ENCODE measurements at regions not wholly inside any gene's neighbourhood (a gene's known extent, or its start where the extent isn't known, plus 50 kb on each side); places are given as distances from the start of the nearest gene placed in this dataset.

- Histone ChIP-seq H3K27me3 (ENCODE audit: insufficient read depth, low read depth, low read length) (no peaks in the 10 kb centered on the region), H3K9me3 (ENCODE audit: low read length) (no peaks in the 10 kb centered on the region), H3K27ac (ENCODE audit: low read length) (no peak overlapping the region), H4K20me1 (ENCODE audit: insufficient read depth) (no peaks in the 10 kb centered on the region), H2AFZ (ENCODE audit: low read depth, low read length) (no peak overlapping the region), H3K4me2 (ENCODE audit: low read length) (no peak overlapping the region), H3F3A (ENCODE audit: insufficient read depth, low read length, poor library complexity, severe bottlenecking) (no peaks in the 10 kb centered on the region), H3K9ac (ENCODE audit: low read length) (no peak overlapping the region), H3K9me2 (ENCODE audit: insufficient read depth, low read length) (no peaks in the 10 kb centered on the region), H3K4me3 (ENCODE audit: low read length) (no peak overlapping the region), H3K79me2 (replicated peaks; ENCODE audit: insufficient read depth, low read length) (no peaks in the 10 kb centered on the region), H3K36me3 (ENCODE audit: insufficient read depth, low read length) (no peaks in the 10 kb centered on the region)
- no peak for TF ChIP-seq CTCF (IDR thresholded peaks at IDR 0.05; ENCODE audit: poor library complexity, severe bottlenecking)
- TF ChIP-seq EZH2 (IDR thresholded peaks at IDR 0.05; ENCODE audit: borderline replicate concordance, insufficient read depth, low read length, poor library complexity, severe bottlenecking) = no peak
- TF ChIP-seq RAD21 (conservative IDR thresholded peaks at IDR 0.05) = no peak
- TF ChIP-seq POLR2AphosphoS5 (IDR thresholded peaks at IDR 0.05) = no peak
- TF ChIP-seq MXI1 (conservative IDR thresholded peaks at IDR 0.05; ENCODE audit: poor library complexity, severe bottlenecking) = no peak
- no peak for TF ChIP-seq REST (IDR thresholded peaks at IDR 0.05; ENCODE audit: borderline replicate concordance)
- TF ChIP-seq TAF1 (IDR thresholded peaks at IDR 0.05; ENCODE audit: low read depth) = no peak
- no peak for TF ChIP-seq EP300 (conservative IDR thresholded peaks at IDR 0.05; ENCODE audit: poor library complexity, severe bottlenecking)
- TF ChIP-seq SMC3 (conservative IDR thresholded peaks at IDR 0.05; ENCODE audit: poor library complexity) = no peak
Observed at GRCh38 chr5:87770016-87770570, 357.4 kb upstream of the CCNH start.

GRCh38 chr5:87769157-87769556, 356.4 kb upstream of the CCNH start:
- Histone ChIP-seq H3K36me3 (ENCODE audit: insufficient read depth, low read length) (no peaks in the 10 kb centered on the region), H3K27ac (ENCODE audit: low read length) (no peak overlapping the region), H3F3A (ENCODE audit: insufficient read depth, low read length, poor library complexity, severe bottlenecking) (no peaks in the 10 kb centered on the region), H3K27me3 (ENCODE audit: insufficient read depth, low read depth, low read length) (no peaks in the 10 kb centered on the region), H3K4me3 (ENCODE audit: low read length) (no peak overlapping the region), H3K9me2 (ENCODE audit: insufficient read depth, low read length) (no peaks in the 10 kb centered on the region), H3K9ac (ENCODE audit: low read length) (no peak overlapping the region), H4K20me1 (ENCODE audit: insufficient read depth) (no peaks in the 10 kb centered on the region), H2AFZ (ENCODE audit: low read depth, low read length) (no peak overlapping the region), H3K4me2 (ENCODE audit: low read length) (no peak overlapping the region), H3K9me3 (ENCODE audit: low read length) (no peaks in the 10 kb centered on the region), H3K79me2 (replicated peaks; ENCODE audit: insufficient read depth, low read length) (no peaks in the 10 kb centered on the region)
- TF ChIP-seq EP300 (conservative IDR thresholded peaks at IDR 0.05; ENCODE audit: poor library complexity, severe bottlenecking) = no peak
- TF ChIP-seq RAD21 (conservative IDR thresholded peaks at IDR 0.05) = no peak
- TF ChIP-seq MXI1 (conservative IDR thresholded peaks at IDR 0.05; ENCODE audit: poor library complexity, severe bottlenecking) = no peak
- TF ChIP-seq POLR2AphosphoS5 (IDR thresholded peaks at IDR 0.05) = no peak
- no peak for TF ChIP-seq REST (IDR thresholded peaks at IDR 0.05; ENCODE audit: borderline replicate concordance)
- no peak for TF ChIP-seq CTCF (IDR thresholded peaks at IDR 0.05; ENCODE audit: poor library complexity, severe bottlenecking)
- TF ChIP-seq SMC3 (conservative IDR thresholded peaks at IDR 0.05; ENCODE audit: poor library complexity) = no peak
- no peak for TF ChIP-seq EZH2 (IDR thresholded peaks at IDR 0.05; ENCODE audit: borderline replicate concordance, insufficient read depth, low read length, poor library complexity, severe bottlenecking)
- TF ChIP-seq TAF1 (IDR thresholded peaks at IDR 0.05; ENCODE audit: low read depth) = no peak

All from neural cell (in vitro differentiated cells).